ENCODE measurements at regions not wholly inside any gene's neighbourhood (a gene's known extent, or its start where the extent isn't known, plus 50 kb on each side); places are given as distances from the start of the nearest gene placed in this dataset.

GRCh38 chr20:22985239-22985778 lies 49.8 kb upstream of the SSTR4 start:
- DNase-seq: no peak
- no peaks in the 10 kb centered on the region for H3K4me1 Mint-ChIP-seq (ENCODE audit: low read depth, unreplicated experiment)
- H3K4me3 Mint-ChIP-seq (ENCODE audit: unreplicated experiment): no peak overlapping the region
- H3K36me3 Mint-ChIP-seq (ENCODE audit: unreplicated experiment): peaks cover 4% of the 10 kb centered on the region
- TF ChIP-seq CTCF (IDR thresholded peaks at IDR 0.05; ENCODE audit: partially characterized antibody, unreplicated experiment): no peak
- H3K9me3 Mint-ChIP-seq (ENCODE audit: unreplicated experiment): no peaks in the 10 kb centered on the region
- H3K27me3 Mint-ChIP-seq (ENCODE audit: unreplicated experiment): no peaks in the 10 kb centered on the region
- H3K27ac Mint-ChIP-seq (ENCODE audit: unreplicated experiment): no peak overlapping the region

Measured in glutamatergic neuron (in vitro differentiated cells).